HCT116 (cell line): ENCODE measurements at regions not wholly inside any gene's neighbourhood (a gene's known extent, or its start where the extent isn't known, plus 50 kb on each side); places are given as distances from the start of the nearest gene placed in this dataset.
"Not testable (repeated sequence)": the region's sequence is repeated elsewhere in the genome, so short reads cannot be mapped to it uniquely, and the experiment has no call there.

ENCODE experiments used
- ATAC-seq: fragments of 200-7000 bp; cut with Tn5 transposase; 2 replicates; pipeline ENCODE4 v1.9.1; 2020; ENCODE audit warnings: mild to moderate bottlenecking, moderate library complexity
- BruUV-seq: library from RNA; stranded (reverse); fragments of 400-500 nt; replicated peaks from 2 replicates; lab custom pipeline; 2021; lab: Mats Ljungman, UMichigan
- CTCF ChIA-PET: fragments of 300-600 bp; sonication (Branson Sonifier 250); formaldehyde crosslinking; loops from one replicate; lab custom pipeline; 2021; ENCODE audit warnings: antibody characterized with exemption; lab: Charles Lee
- POLR2A ChIA-PET: fragments of 300-600, 350-600 bp; sonication (Branson Sonifier 250); formaldehyde crosslinking; loops from one replicate; lab custom pipeline; 2021; ENCODE audit warnings: antibody characterized with exemption; lab: Charles Lee
- RAD21 ChIA-PET, 2 experiments: fragments of 300-600 bp; sonication (Branson Sonifier 250); formaldehyde crosslinking; loops; one replicate each; lab custom pipeline; 2023; ENCODE audit warnings: low total read pairs in 2 of 2; ENCODE audit not compliant: uncharacterized antibody in 2 of 2, unreplicated experiment in 2 of 2, low non-redundant PET in 1 of 2; lab: Charles Lee
- DNase-seq: peaks from one replicate; pipeline ENCODE4 v3.0.0-alpha.2; 2010; ENCODE audit warnings: low read depth, low spot score
- H2AFZ ChIP-seq: fragments of 200-600 bp; shearing (Covaris generic), sonication (generic); 2 replicates; pipeline ENCODE4 v1.6.1; 2017; ENCODE audit warnings: low read depth, mixed run types, mixed read lengths, antibody characterized with exemption, low read length; ENCODE audit not compliant: poor library complexity, severe bottlenecking
- H3K27ac ChIP-seq: 2 replicates; pipeline ENCODE4 v1.5.1; 2012; ENCODE audit warnings: low read depth, low read length
- H3K27me3 ChIP-seq: fragments of 200-600 bp; sonication (generic); 2 replicates; pipeline ENCODE4 v1.6.1; 2016; ENCODE audit warnings: mixed run types, low read length, mixed read lengths; ENCODE audit not compliant: insufficient read depth
- H3K36me3 ChIP-seq, 2 experiments: fragments of 200-500 bp in 1 of 2; fragments of 200-600 bp in 1 of 2; sonication (Bioruptor generic) in 1 of 2; sonication (generic) in 1 of 2; 2 replicates each; pipeline versions ENCODE4 v1.5.1 to v1.6.1; 2014 to 2016; ENCODE audit warnings: low read length in 2 of 2, inconsistent platforms in 1 of 2, mixed read lengths in 1 of 2, mixed run types in 1 of 2; ENCODE audit not compliant: insufficient read depth in 2 of 2, control insufficient read depth in 1 of 2
- H3K4me1 ChIP-seq, 2 experiments: fragments of 200-600 bp in 1 of 2; sonication (generic) in 1 of 2; 2 replicates each; pipeline versions ENCODE4 v1.5.1 to v1.6.1; 2012 to 2017; ENCODE audit warnings: low read length in 2 of 2, inconsistent platforms in 1 of 2, mild to moderate bottlenecking in 1 of 2, mixed read lengths in 1 of 2, mixed run types in 1 of 2, moderate library complexity in 1 of 2; ENCODE audit not compliant: insufficient read depth in 2 of 2, control insufficient read depth in 1 of 2
- H3K4me2 ChIP-seq: fragments of 200-600 bp; sonication (generic); 2 replicates; pipeline ENCODE4 v1.6.1; 2017; ENCODE audit warnings: mixed run types, low read length, mixed read lengths
- H3K4me3 ChIP-seq, 2 experiments: fragments of 200-600 bp in 1 of 2; sonication (generic) in 1 of 2; replicated peaks in 1 of 2; 2 replicates each; pipeline ENCODE4 v1.5.1; 2011 to 2016; ENCODE audit warnings: low read length in 2 of 2, control low read depth in 1 of 2, low read depth in 1 of 2, mild to moderate bottlenecking in 1 of 2, mixed read lengths in 1 of 2, mixed run types in 1 of 2
- H3K79me2 ChIP-seq: fragments of 200-600 bp; sonication (generic); 2 replicates; pipeline ENCODE4 v1.6.1; 2017; ENCODE audit warnings: mild to moderate bottlenecking, mixed run types, low read length, moderate library complexity, mixed read lengths; ENCODE audit not compliant: insufficient read depth
- H3K9ac ChIP-seq: fragments of 200-600 bp; sonication (generic); 2 replicates; pipeline ENCODE4 v1.6.1; 2016; ENCODE audit warnings: low read length, mixed read lengths
- H3K9me2 ChIP-seq: fragments of 200-600 bp; sonication (generic), shearing (Covaris generic); 2 replicates; pipeline ENCODE4 v1.6.1; 2017; ENCODE audit warnings: mixed run types, mild to moderate bottlenecking, moderate library complexity; ENCODE audit not compliant: insufficient read depth
- H3K9me3 ChIP-seq, 2 experiments: fragments of 200-500 bp in 1 of 2; fragments of 200-600 bp in 1 of 2; sonication (Bioruptor generic) in 1 of 2; sonication (generic) in 1 of 2; 2 replicates each; pipeline ENCODE4 v1.6.1; 2014 to 2017; ENCODE audit warnings: low read length in 2 of 2, mixed read lengths in 2 of 2, inconsistent platforms in 1 of 2, low read depth in 1 of 2, mild to moderate bottlenecking in 1 of 2, mixed run types in 1 of 2, moderate library complexity in 1 of 2; ENCODE audit not compliant: control insufficient read depth in 1 of 2, insufficient read depth in 1 of 2
- H4K20me1 ChIP-seq: fragments of 200-600 bp; sonication (generic), shearing (Covaris generic); 2 replicates; pipeline ENCODE4 v1.6.1; 2017; ENCODE audit warnings: mixed run types, mild to moderate bottlenecking, moderate library complexity; ENCODE audit not compliant: insufficient read depth
- CBX3 ChIP-seq: IDR thresholded peaks from 2 replicates; pipeline ENCODE4 v1.6.1; 2012; ENCODE audit warnings: low read depth
- CEBPB ChIP-seq: IDR thresholded peaks from 2 replicates; pipeline ENCODE4 v1.6.1; 2012; ENCODE audit warnings: low read depth
- ELF1 ChIP-seq: IDR thresholded peaks from 2 replicates; pipeline ENCODE4 v1.6.1; 2012; ENCODE audit warnings: low read depth, borderline replicate concordance
- EZH2 ChIP-seq: fragments of 200-600 bp; sonication (generic); IDR thresholded peaks from 2 replicates; pipeline ENCODE4 v1.6.1; 2017; ENCODE audit warnings: antibody characterized with exemption, mixed run types
- EZH2phosphoT487 ChIP-seq: fragments of 200-600 bp; IDR thresholded peaks from 2 replicates; pipeline ENCODE4 v1.6.1; 2018; ENCODE audit warnings: antibody characterized with exemption, borderline replicate concordance
- JUND ChIP-seq: IDR thresholded peaks from 2 replicates; pipeline ENCODE4 v1.6.1; 2012
- POLR2A ChIP-seq: IDR thresholded peaks from 2 replicates; pipeline ENCODE4 v1.7.0; 2011; ENCODE audit warnings: borderline replicate concordance; ENCODE audit not compliant: insufficient read depth, insufficient read length; ENCODE audit errors: extremely low read depth
- POLR2AphosphoS5 ChIP-seq: IDR thresholded peaks from 2 replicates; pipeline ENCODE4 v1.6.1; 2011; ENCODE audit warnings: mild to moderate bottlenecking, low read depth, low read length, moderate library complexity
- RAD21 ChIP-seq: IDR thresholded peaks from 2 replicates; pipeline ENCODE4 v1.6.1; 2012; ENCODE audit warnings: low read depth, mild to moderate bottlenecking
- SP1 ChIP-seq: IDR thresholded peaks from 2 replicates; pipeline ENCODE4 v1.6.1; 2012; ENCODE audit warnings: low read depth
- SRF ChIP-seq: IDR thresholded peaks from 2 replicates; pipeline ENCODE4 v1.6.1; 2012; ENCODE audit warnings: low read depth
- TCF7L2 ChIP-seq: IDR thresholded peaks from 2 replicates; pipeline ENCODE4 v1.7.0; 2011; ENCODE audit warnings: borderline replicate concordance, inconsistent platforms; ENCODE audit not compliant: insufficient read depth, insufficient read length; ENCODE audit errors: extremely low read depth
- YY1 ChIP-seq: IDR thresholded peaks from 2 replicates; pipeline ENCODE4 v1.6.1; 2011; ENCODE audit warnings: low read length, low read depth, moderate library complexity, mild to moderate bottlenecking; ENCODE audit not compliant: insufficient replicate concordance; ENCODE audit errors: extremely low read depth
- ZFX ChIP-seq: fragments of 450-650 bp; IDR thresholded peaks from 2 replicates; pipeline ENCODE4 v1.6.1; 2017
- ZNF274 ChIP-seq: fragments of 200-500 bp; sonication (Bioruptor generic); IDR thresholded peaks from 2 replicates; pipeline ENCODE4 v1.6.1; 2014; ENCODE audit warnings: mild to moderate bottlenecking, low read depth, low read length, inconsistent platforms
- intact Hi-C: fragments of 100-400 bp; cut with micrococcal nuclease; formaldehyde crosslinking; loops from 2 replicates; pipeline ENCODE4 v1.10.0; 2022
- TF ChIP-seq, protein P1 (sequence below): IDR thresholded peaks from 2 replicates; pipeline ENCODE4 v1.6.1; 2012
- TF ChIP-seq, protein P2 (sequence below): IDR thresholded peaks from 2 replicates; pipeline ENCODE4 v1.6.1; 2012; ENCODE audit warnings: low read depth

DNA sequence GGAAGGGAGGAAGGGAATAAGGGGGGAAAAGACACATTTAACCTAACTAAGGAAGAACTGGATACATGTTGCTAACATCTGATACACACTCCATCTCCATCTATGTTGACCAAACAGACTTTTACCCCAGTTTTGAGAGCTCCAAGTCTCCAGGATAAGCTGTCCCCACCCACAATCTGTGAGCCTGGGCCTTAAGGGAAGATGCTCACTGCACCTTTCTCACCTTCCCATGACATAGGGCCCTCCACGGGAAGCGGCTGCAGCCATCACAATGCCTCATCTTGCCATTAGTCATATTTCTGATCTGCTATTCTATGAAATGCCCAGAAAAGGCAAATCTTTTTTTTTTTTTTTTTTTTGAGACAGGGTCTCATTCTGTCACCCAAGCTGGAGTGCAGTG, 126.6 kb upstream of the SALL4 start (continued):
- TF ChIP-seq, protein P1, sequence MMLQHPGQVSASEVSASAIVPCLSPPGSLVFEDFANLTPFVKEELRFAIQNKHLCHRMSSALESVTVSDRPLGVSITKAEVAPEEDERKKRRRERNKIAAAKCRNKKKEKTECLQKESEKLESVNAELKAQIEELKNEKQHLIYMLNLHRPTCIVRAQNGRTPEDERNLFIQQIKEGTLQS = no peak

DNA sequence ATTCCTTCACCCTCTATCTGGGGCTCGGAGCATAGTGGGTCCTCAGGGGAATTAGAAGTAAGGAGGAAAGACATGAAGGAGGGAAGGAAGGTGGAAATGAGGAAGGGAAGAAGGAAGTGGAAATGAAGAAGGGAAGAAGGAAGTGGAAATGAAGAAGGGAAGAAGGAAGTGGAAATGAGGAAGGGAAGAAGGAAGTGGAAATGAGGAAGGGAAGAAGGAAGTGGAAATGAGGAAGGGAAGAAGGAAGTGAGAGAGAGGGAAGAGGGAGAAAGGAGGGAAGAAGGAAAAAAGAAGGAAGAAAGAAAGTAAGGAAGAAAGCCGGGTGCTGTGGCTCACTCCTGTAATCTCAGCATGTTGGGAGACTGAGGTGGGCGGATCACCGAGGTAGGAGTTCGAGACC, 125.6 kb upstream of the SALL4 start:
- H4K20me1 ChIP-seq, H3K9me2 ChIP-seq, H3K27ac ChIP-seq, H3K9ac ChIP-seq, H3K4me2 ChIP-seq, H3K27me3 ChIP-seq, BruUV-seq, H3K9me3 ChIP-seq, RAD21 ChIA-PET, intact Hi-C loops, CTCF ChIA-PET, H3K36me3 ChIP-seq, ATAC-seq, DNase-seq, H3K4me3 ChIP-seq, H2AFZ ChIP-seq, POLR2A ChIA-PET, H3K79me2 ChIP-seq: not testable (repeated sequence)
- H3K4me1 ChIP-seq = peaks cover 4 to 14% of the 10 kb centered on the region in 2 experiments; a peak in 2 of 4 replicates

DNA sequence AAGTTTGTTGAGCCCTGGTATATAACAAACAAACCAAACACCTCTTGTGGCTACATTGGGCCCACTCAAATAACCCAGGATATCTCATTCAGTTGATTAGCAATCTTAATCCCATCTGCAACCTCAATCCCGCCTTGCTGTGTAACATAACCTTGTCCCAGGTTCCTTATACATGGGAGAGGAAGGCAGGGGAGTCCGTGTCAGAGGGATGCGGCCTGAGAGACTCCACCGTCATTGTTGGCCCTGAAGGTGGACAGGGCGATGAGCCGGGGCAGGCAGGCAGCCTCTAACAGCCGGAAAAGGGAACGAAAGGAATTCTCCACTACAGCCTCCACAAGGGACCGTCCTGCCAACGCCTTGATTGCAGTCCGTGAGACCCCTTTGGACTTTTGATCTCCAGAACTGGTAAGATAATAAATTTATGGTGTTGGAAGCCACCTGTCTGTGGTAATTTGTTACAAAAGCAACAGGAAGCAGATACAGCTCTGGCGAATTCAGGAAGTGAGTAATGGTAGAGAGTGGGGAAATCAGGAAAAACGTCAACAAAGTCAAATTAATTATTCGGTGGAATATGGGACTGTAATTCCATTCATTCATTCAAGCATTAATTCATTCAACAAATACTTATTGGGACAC, 124.5 kb upstream of the SALL4 start:
- no peaks in the 10 kb centered on the region for H3K9me3 ChIP-seq
- no peaks in the 10 kb centered on the region for H3K79me2 ChIP-seq
- H3K4me3 ChIP-seq = no peak overlapping the region
- no peaks in the 10 kb centered on the region for H3K36me3 ChIP-seq
- H3K27me3 ChIP-seq = no peaks in the 10 kb centered on the region
- H3K4me1 ChIP-seq = peaks cover 4 to 14% of the 10 kb centered on the region in 2 experiments; a peak in 2 of 4 replicates
- ChIA-PET POLR2A (no interaction called here), CTCF (no interaction called here), RAD21 (no interaction called here)
- H3K9me2 ChIP-seq = no peaks in the 10 kb centered on the region
- intact Hi-C loops = no loop called here
- H3K4me2 ChIP-seq = no peak overlapping the region
- ATAC-seq (no peak), DNase-seq (no peak)
- no peak overlapping the region for H2AFZ ChIP-seq
- no TSS peak for BruUV-seq
- no peak overlapping the region for H3K9ac ChIP-seq
- H3K27ac ChIP-seq = no peak overlapping the region
- no peaks in the 10 kb centered on the region for H4K20me1 ChIP-seq
- no peak for TF ChIP-seq YY1
- no peak for TF ChIP-seq TCF7L2
- TF ChIP-seq RAD21 = no peak
- no peak for TF ChIP-seq EZH2phosphoT487
- TF ChIP-seq SRF = no peak
- TF ChIP-seq CEBPB = no peak
- TF ChIP-seq, protein P2, sequence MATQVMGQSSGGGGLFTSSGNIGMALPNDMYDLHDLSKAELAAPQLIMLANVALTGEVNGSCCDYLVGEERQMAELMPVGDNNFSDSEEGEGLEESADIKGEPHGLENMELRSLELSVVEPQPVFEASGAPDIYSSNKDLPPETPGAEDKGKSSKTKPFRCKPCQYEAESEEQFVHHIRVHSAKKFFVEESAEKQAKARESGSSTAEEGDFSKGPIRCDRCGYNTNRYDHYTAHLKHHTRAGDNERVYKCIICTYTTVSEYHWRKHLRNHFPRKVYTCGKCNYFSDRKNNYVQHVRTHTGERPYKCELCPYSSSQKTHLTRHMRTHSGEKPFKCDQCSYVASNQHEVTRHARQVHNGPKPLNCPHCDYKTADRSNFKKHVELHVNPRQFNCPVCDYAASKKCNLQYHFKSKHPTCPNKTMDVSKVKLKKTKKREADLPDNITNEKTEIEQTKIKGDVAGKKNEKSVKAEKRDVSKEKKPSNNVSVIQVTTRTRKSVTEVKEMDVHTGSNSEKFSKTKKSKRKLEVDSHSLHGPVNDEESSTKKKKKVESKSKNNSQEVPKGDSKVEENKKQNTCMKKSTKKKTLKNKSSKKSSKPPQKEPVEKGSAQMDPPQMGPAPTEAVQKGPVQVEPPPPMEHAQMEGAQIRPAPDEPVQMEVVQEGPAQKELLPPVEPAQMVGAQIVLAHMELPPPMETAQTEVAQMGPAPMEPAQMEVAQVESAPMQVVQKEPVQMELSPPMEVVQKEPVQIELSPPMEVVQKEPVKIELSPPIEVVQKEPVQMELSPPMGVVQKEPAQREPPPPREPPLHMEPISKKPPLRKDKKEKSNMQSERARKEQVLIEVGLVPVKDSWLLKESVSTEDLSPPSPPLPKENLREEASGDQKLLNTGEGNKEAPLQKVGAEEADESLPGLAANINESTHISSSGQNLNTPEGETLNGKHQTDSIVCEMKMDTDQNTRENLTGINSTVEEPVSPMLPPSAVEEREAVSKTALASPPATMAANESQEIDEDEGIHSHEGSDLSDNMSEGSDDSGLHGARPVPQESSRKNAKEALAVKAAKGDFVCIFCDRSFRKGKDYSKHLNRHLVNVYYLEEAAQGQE = no peak
- no peak for TF ChIP-seq ZNF274
- no peak for TF ChIP-seq POLR2A
- TF ChIP-seq, protein P1 = no peak
- TF ChIP-seq ZFX = no peak
- TF ChIP-seq JUND = no peak
- no peak for TF ChIP-seq EZH2
- no peak for TF ChIP-seq ELF1
- no peak for TF ChIP-seq SP1
- no peak for TF ChIP-seq POLR2AphosphoS5
- TF ChIP-seq CBX3 = no peak
